HG03103 (cell line): ENCODE measurements at regions not wholly inside any gene's neighbourhood (a gene's known extent, or its start where the extent isn't known, plus 50 kb on each side); places are given as distances from the start of the nearest gene placed in this dataset.

Experiments
- ATAC-seq: cut with Tn5 transposase; IDR thresholded peaks from one replicate; pipeline ENCODE4 v1.9.1; 2021; ENCODE audit warnings: low read depth; ENCODE audit not compliant: unreplicated experiment

DNA sequence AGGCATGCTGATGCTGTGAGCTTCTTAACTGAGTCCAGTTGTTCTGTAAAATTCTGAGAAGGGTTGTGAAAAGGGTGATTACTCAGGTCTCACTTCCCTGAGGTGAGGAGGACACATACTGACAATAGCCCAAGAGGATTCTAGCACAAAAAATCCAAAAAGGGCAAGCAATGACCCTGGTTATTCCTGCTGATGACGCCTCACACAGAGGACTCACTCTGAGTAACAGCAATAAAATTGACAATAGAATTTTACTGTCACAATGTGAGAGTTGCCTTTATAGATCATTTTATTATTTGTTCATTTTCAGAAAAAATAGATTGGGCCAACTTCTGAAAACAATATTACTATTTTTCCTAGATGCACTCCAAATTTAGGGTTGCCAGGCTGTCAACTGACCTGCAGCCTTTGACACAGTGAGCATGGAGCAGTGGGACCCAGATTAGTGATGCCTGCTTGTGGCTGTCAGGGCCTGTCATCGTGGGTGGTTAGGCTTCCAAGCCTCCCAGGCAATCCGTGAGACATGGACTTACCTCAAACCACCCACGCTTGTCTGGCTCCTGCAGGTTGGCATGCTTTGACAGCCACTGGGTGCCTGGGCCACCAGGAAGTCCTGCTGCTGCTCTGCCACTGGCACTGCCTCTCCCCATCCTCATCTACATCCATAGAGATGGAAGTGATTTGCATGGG lies 396.0 kb upstream of the THBS1 start:
- no peak for ATAC-seq

DNA sequence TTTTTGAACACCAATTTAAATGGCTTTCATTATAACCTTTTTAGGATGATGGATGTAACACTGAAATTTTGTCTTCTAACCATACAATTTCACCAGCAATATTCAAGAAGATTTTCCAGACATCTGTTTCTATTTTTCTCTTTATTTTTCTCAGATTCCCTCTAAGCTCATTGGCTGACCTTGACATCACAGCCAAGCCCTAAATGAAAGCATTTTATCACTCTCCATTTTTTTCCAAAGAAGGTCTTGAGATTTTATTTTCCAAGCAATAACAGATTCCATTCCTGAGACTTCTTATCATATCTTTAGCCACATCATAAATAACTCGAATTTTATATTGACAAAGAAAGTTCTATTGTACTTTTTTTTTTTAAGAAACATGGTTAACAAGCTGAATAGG lies 392.6 kb upstream of the THBS1 start:
- ATAC-seq: no peak

GRCh38 chr15:39188930-39189329 lies 391.9 kb upstream of the THBS1 start:
- ATAC-seq: no peak

- no peak for ATAC-seq
Observed at GRCh38 chr15:39191871-39192291, 389.0 kb upstream of the THBS1 start.

DNA sequence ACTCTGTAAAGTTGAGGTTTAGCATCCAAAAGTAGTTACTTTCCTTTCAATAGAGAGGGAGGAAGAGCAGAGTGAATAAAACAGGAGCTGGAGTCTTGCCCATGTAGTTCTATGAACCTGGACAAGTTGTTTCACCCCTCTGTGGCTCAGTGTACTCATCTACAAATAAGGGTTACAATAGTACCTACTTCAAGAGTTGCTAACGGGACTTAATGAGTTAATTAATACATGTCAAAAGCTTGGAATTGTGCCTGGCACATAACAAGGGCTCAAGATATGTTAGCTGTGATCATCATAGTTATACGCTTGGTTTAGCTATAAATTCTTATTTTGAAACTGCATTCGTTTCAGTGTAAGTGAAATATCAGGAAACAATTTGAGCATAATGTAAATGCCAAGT lies 388.5 kb upstream of the THBS1 start:
- no peak for ATAC-seq

DNA sequence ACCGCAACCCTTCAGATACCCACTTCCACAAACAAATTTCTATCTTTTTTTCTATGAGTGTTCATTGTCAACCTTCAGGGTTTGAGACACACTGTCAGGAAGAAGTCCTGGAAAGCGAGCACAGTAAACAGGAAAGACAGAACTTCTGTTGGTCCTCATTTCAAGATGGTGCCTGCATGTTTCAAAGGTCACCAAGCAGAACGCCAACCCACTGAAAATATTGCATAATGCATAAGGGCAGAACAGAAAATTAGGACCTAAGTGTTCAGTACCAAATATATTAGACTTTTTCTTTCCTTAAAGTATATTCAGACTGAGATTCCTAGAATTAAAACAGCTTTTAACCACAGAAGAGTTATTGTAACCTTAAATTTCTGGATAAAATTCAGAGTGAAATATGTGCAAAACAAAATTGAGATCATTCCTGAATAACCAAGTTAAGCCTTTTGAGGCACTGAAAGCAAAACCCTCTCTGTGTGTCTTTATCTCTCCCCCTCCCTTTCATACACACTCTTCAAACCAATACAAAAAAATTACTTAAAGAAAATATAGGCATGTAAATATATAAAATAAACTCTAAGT lies 387.8 kb upstream of the THBS1 start:
- ATAC-seq: no peak

- no peak for ATAC-seq
Observed at GRCh38 chr15:39193611-39194010, 387.3 kb upstream of the THBS1 start.

DNA sequence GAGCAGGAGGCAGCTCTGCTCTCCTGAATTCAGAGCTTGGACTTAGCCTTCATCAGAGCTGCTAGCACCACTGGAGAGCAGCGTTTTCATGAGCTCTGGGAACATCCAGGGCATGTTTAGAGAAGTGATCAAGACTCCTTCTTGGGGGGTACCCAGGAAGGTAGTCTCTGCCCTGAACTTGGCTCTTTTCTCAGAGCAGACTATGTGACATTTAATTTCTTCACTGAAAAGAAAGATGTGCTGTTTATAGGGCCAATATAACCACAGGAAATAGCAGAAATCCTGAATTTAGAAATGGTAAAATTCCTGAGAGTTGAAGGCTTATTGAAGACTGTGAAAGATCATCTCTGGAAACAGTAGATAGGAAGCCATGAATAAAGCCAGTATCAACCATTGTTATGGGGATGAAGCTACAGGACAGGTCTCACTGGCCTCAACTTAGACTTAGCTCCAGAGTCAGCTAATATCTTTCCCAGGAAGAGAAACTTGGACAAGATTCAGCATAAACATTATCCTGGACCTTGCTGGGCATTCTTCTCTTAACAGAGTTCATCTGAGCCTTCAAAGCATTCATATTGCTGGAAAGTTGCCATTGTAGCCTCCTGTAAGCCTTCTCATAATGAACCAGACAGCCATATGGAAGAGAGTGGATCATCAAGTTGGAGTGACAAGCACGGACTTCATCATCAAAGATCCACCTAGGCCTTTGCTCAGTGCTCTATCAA lies 386.6 kb upstream of the THBS1 start:
- no peak for ATAC-seq

DNA sequence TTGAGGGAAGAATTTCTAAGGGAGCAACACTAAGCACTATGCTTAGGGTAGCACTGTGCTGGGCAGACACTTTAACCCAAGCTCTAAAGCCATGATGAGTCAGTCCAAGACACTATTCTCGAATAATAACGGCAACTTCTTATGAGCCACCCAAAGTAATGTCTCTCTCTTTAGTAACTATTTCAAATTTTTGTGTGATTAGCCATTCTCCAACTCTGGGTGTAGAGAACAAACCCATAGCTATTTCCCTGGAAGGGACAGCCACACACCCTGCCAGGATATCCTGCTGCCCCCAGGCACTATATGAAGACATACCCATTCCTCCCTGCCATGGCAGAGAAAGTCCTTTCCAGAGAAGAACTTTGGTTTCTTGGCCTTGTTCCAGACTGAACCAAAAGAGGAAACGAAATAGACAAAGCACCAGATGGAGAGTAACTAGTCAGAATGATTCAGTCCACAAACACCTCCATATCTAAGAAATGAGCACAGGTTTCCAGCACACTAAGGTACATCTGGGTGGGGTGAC lies 384.9 kb upstream of the THBS1 start:
- ATAC-seq: no peak

- no peak for ATAC-seq
Observed at GRCh38 chr15:39198044-39199000, 382.6 kb upstream of the THBS1 start.

GRCh38 chr15:39199076-39199475 lies 381.8 kb upstream of the THBS1 start:
- ATAC-seq: no peak

GRCh38 chr15:39200586-39200985 lies 380.3 kb upstream of the THBS1 start:
- no peak for ATAC-seq

- no peak for ATAC-seq
Observed at GRCh38 chr15:39202641-39203040, 378.2 kb upstream of the THBS1 start.

GRCh38 chr15:39204031-39204430 lies 376.8 kb upstream of the THBS1 start:
- ATAC-seq: no peak

- ATAC-seq: no peak
Observed at GRCh38 chr15:39205081-39205480, 375.8 kb upstream of the THBS1 start.

DNA sequence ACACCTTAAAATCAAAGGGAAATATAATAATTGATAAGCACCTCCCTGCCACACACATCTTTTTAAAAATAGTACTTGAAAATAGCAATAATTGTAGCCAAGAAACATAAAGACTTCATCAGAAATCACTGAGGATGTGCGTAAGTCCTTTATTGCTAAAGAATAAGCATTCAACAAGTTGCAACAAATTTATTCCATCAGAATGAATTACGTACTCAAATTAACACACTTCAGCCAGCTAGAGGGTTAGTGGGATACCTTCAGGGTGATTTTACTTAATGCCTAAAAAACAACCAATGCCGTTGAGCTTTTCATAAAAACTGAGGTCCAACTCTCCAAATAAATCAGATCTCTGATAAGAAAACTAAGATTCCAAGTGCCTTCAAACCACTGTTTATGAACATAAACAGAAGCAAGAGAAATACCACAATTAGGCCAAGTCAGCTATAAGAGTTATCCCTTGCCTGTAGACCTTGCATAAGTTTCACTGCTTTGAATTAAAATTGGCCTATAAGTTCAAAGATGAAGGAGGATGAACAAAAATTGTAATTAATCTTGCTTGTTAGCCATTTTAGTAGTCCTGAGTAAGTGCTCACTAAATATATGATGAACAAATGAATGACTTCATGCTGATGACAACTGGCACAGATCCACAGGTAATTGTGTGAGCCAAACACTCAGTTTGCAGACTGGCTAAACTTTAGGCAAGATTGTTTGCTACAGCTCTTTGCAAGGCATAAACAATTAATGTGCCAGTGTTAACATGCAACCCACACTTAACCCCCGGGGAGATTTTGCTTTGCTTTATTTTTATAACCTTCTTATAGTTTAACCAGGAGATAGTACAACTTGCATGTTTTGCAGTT lies 375.1 kb upstream of the THBS1 start:
- no peak for ATAC-seq

DNA sequence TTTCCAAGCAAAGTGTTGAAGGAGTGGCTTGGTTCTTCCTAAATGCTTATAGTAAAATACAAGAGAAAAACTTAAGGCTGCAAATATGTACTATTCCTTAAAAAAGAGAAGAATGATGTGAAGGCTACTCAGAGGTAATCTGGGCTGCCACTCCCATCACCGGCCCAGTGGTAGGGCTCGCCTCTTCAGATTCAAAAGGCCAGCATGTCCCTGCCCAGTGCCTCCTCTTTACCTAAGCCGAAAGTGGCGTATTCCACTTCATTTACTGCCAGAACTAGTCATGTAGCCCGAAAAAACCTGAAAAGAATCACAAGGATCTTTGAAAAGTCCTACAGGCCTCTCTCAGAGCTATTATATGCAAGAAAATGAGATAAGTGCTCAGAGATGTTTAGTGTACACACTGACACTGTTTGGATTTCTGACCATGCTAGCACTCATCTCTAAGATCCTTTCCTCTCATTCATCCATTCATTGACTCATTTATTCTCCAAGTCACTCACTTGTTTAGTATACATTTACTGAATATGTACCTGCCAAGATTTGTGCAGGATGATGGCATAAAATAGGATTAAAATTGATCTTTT lies 373.3 kb upstream of the THBS1 start:
- no peak for ATAC-seq

DNA sequence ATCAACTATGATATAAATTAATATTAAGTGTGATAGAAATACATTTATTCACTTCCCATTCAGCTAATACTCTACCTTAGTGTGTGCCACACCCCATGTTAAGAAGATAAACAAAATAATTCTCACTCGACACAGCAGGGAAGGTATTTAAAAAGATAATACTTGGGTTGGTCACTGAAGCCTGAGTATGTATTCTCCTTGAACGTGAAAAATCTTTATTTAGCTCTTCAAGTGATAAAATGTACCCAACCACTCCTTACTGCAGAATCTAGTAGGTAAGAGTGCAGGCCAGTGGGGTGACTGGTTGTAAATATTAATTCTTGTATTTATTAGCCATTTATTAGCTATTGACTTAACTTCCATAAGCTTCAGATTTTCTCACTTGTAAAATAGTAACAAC lies 372.7 kb upstream of the THBS1 start:
- no peak for ATAC-seq

DNA sequence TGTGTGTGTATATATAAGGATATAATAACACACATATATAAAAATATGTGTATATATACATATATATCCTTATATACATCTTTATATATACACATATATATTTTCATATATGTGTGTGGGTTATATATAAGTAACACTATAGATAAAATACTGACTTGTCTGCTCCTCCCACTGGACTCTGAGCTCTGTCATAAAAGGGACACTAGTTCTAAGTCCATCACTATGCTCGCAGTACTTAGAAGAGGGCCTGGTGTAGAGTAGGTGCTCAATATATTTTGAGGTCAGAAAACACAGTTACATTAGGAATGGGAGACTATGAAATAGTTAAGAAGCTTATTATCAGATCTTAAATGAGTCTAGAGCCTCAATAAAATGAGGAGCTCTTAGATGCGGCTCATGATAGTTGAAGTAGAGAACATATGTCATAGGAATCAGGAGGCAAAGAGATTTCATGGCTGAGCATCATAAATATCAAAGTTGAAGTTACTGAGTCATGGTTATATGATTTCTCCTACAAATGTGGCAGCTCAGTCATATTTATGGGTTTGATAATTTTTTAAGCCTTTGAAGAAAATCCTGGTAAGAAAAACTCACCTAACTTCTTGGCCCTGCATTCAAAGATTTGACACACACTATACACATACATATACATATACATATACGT lies 371.2 kb upstream of the THBS1 start:
- no peak for ATAC-seq
